HG03280 (cell line): ENCODE measurements at regions not wholly inside any gene's neighbourhood (a gene's known extent, or its start where the extent isn't known, plus 50 kb on each side); places are given as distances from the start of the nearest gene placed in this dataset.

Source experiments
- ATAC-seq: cut with Tn5 transposase; IDR thresholded peaks from one replicate; pipeline ENCODE4 v1.9.1; 2021; ENCODE audit warnings: mild to moderate bottlenecking, moderate library complexity; ENCODE audit not compliant: unreplicated experiment

GRCh38 chr2:57549642-57550102, 496.9 kb upstream of the VRK2 start:
- ATAC-seq: no peak

GRCh38 chr2:57550912-57551311, 495.7 kb upstream of the VRK2 start:
- ATAC-seq: no peak

- no peak for ATAC-seq
Measured at GRCh38 chr2:57552885-57553284, 493.7 kb upstream of the VRK2 start.

- no peak for ATAC-seq
Measured at GRCh38 chr2:57554348-57554747, 492.3 kb upstream of the VRK2 start.

- ATAC-seq: no peak
Measured at GRCh38 chr2:57558312-57558711, 488.3 kb upstream of the VRK2 start.

GRCh38 chr2:57562495-57562894, 484.1 kb upstream of the VRK2 start:
- no peak for ATAC-seq

- no peak for ATAC-seq
Measured at GRCh38 chr2:57563015-57563414, 483.6 kb upstream of the VRK2 start.

GRCh38 chr2:57567245-57567644, 479.4 kb upstream of the VRK2 start:
- ATAC-seq: no peak

- no peak for ATAC-seq
Measured at GRCh38 chr2:57569396-57569795, 477.2 kb upstream of the VRK2 start.

GRCh38 chr2:57570961-57571360, 475.6 kb upstream of the VRK2 start:
- no peak for ATAC-seq

GRCh38 chr2:57575700-57576268, 470.8 kb upstream of the VRK2 start:
- ATAC-seq: no peak

GRCh38 chr2:57576983-57577382, 469.6 kb upstream of the VRK2 start:
- no peak for ATAC-seq

- ATAC-seq: no peak
Measured at GRCh38 chr2:57597940-57598339, 448.7 kb upstream of the VRK2 start.

- no peak for ATAC-seq
Measured at GRCh38 chr2:57598551-57598950, 448.1 kb upstream of the VRK2 start.

GRCh38 chr2:57602733-57603132, 443.9 kb upstream of the VRK2 start:
- ATAC-seq: no peak

GRCh38 chr2:57614988-57615387, 431.6 kb upstream of the VRK2 start:
- ATAC-seq: no peak

- ATAC-seq: no peak
Measured at GRCh38 chr2:57615855-57616556, 430.6 kb upstream of the VRK2 start.

GRCh38 chr2:57617318-57617717, 429.3 kb upstream of the VRK2 start:
- ATAC-seq: no peak

GRCh38 chr2:57621122-57621663, 425.4 kb upstream of the VRK2 start:
- no peak for ATAC-seq

- ATAC-seq: no peak
Measured at GRCh38 chr2:57622009-57622408, 424.6 kb upstream of the VRK2 start.

GRCh38 chr2:57656198-57656597, 390.4 kb upstream of the VRK2 start:
- no peak for ATAC-seq

- no peak for ATAC-seq
Measured at GRCh38 chr2:57669570-57669969, 377.0 kb upstream of the VRK2 start.

GRCh38 chr2:57674025-57674424, 372.6 kb upstream of the VRK2 start:
- ATAC-seq: no peak
